CD4-positive, alpha-beta T cell (primary cell): ENCODE measurements at regions not wholly inside any gene's neighbourhood (a gene's known extent, or its start where the extent isn't known, plus 50 kb on each side); places are given as distances from the start of the nearest gene placed in this dataset.
A peak's percentile ranks its signal among the peaks of the same experiment; 100 is the strongest.

ENCODE experiments used
- ATAC-seq: fragments of 200-7000 bp; cut with Tn5 transposase; one replicate; pipeline ENCODE4 v1.10.0; 2022; ENCODE audit warnings: mild to moderate bottlenecking; ENCODE audit not compliant: poor library complexity
- CTCF ChIA-PET: fragments of 350-600 bp; sonication (Branson Sonifier 250); formaldehyde crosslinking; loops from one replicate; lab custom pipeline; 2021; ENCODE audit warnings: antibody characterized with exemption, inconsistent platforms; lab: Charles Lee
- POLR2A ChIA-PET: fragments of 350-600 bp; sonication (Branson Sonifier 250); formaldehyde crosslinking; loops from one replicate; lab custom pipeline; 2021; ENCODE audit warnings: antibody characterized with exemption, inconsistent platforms; lab: Charles Lee
- DNase-seq, 14 experiments: peaks; one replicate each; pipeline ENCODE4 v3.0.0-alpha.2; 2013 to 2020; ENCODE audit warnings: mixed read lengths in 2 of 14
- H3K27ac ChIP-seq, 2 donors: one replicate each; pipeline versions ENCODE4 v1.5.1 to v1.7.0; 2013; ENCODE audit warnings: low read length in 2 of 2, low read depth in 1 of 2, mild to moderate bottlenecking in 1 of 2
- H3K27me3 ChIP-seq, 2 experiments: 1 replicate in 1 of 2; 2 replicates in 1 of 2; pipeline versions ENCODE4 v1.6.1 to v1.7.0; 2013; ENCODE audit warnings: low read length in 2 of 2, control low read depth in 1 of 2, mild to moderate bottlenecking in 1 of 2, moderate library complexity in 1 of 2; ENCODE audit not compliant: insufficient read depth in 2 of 2, control insufficient read depth in 1 of 2
- H3K36me3 ChIP-seq: one replicate; pipeline ENCODE4 v1.6.1; 2013; ENCODE audit warnings: low read length, control low read depth; ENCODE audit not compliant: insufficient read depth
- H3K4me1 ChIP-seq: one replicate; pipeline ENCODE4 v1.6.1; 2013; ENCODE audit warnings: low read length, control low read depth; ENCODE audit not compliant: insufficient read depth
- H3K4me3 ChIP-seq: one replicate; pipeline ENCODE4 v1.5.1; 2013; ENCODE audit warnings: mild to moderate bottlenecking, low read length, moderate library complexity
- H3K9me3 ChIP-seq, 2 experiments: 1 replicate in 1 of 2; 2 replicates in 1 of 2; pipeline versions ENCODE4 v1.6.1 to v1.7.0; 2013; ENCODE audit warnings: low read length in 2 of 2, mild to moderate bottlenecking in 2 of 2, control low read depth in 1 of 2, moderate library complexity in 1 of 2; ENCODE audit not compliant: control insufficient read depth in 1 of 2, insufficient read depth in 1 of 2
- H3K27ac Mint-ChIP-seq: one replicate; pipeline ENCODE4 v1.8.0; 2020; ENCODE audit warnings: mixed read lengths
- H3K27me3 Mint-ChIP-seq: one replicate; pipeline ENCODE4 v1.8.0; 2021; ENCODE audit warnings: mixed read lengths
- H3K36me3 Mint-ChIP-seq: one replicate; pipeline ENCODE4 v1.8.0; 2021; ENCODE audit warnings: low read depth, mixed read lengths
- H3K4me1 Mint-ChIP-seq: one replicate; pipeline ENCODE4 v1.8.0; 2021; ENCODE audit warnings: low read depth, mixed read lengths
- H3K4me3 Mint-ChIP-seq: one replicate; pipeline ENCODE4 v1.8.0; 2020; ENCODE audit warnings: mild to moderate bottlenecking, mixed read lengths
- H3K9me3 Mint-ChIP-seq: one replicate; pipeline ENCODE4 v1.8.0; 2020; ENCODE audit warnings: mixed read lengths
- intact Hi-C, 2 experiments: fragments of 100-400 bp; cut with DNase I in 1 of 2; cut with micrococcal nuclease in 1 of 2; formaldehyde crosslinking; loops; one replicate each; pipeline versions ENCODE4 v1.15.1 to v1.9.0; 2023 to 2025; cut with DNase I, micrococcal nuclease
- TF ChIP-seq, protein P1 (sequence below): fragments of 200-600 bp; IDR thresholded peaks from one replicate; pipeline ENCODE4 v1.8.0; 2022; ENCODE audit warnings: antibody characterized with exemption, mild to moderate bottlenecking

DNA sequence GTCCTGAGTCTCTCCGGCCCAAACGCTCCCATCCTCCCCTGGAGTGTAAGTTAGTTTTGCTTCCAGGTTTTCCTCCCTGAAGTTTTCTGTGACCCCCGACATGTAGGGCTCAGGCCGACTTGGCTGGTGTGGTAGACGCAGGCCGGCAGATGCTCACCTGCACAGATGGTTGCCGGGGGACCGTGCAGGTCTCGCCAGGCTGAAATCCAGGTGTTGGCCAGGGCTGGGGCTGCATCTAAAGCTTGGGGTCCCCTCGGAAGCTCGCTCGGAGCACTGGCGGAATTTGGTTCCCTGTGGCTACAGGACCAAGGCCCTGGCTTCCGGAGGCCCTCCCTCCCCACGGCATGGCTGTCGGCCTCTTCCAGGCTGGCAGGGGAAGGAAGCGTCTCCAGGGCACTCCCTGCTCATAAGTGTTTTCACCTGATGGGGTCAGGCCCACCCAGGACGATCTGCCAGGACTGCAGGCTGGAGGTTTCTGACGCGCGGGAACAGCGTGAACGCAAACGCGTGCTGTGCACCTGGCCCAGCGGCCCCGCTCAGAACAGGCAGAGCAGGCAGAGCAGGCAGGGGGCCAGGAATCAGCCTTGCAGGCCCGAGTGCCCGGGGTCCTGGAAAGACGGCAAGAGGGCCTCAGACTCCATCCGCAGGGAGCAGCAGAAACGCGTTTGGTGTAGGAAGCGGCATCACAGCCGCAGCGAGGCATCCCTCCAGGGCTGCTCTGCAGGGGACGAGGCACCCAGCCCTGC lies 258.2 kb downstream of the BRD1 start:
- no peaks in the 10 kb centered on the region for H3K27me3 Mint-ChIP-seq
- no peak overlapping the region for H3K4me3 ChIP-seq
- H3K9me3 Mint-ChIP-seq, result no peaks in the 10 kb centered on the region
- ChIA-PET POLR2A (no interaction called here), CTCF (no interaction called here)
- no peaks in the 10 kb centered on the region for H3K4me1 Mint-ChIP-seq
- intact Hi-C loops, result no loop called here
- no peak for ATAC-seq
- no peaks in the 10 kb centered on the region for H3K27me3 ChIP-seq
- no peak overlapping the region for H3K27ac Mint-ChIP-seq
- TF ChIP-seq, protein P1, sequence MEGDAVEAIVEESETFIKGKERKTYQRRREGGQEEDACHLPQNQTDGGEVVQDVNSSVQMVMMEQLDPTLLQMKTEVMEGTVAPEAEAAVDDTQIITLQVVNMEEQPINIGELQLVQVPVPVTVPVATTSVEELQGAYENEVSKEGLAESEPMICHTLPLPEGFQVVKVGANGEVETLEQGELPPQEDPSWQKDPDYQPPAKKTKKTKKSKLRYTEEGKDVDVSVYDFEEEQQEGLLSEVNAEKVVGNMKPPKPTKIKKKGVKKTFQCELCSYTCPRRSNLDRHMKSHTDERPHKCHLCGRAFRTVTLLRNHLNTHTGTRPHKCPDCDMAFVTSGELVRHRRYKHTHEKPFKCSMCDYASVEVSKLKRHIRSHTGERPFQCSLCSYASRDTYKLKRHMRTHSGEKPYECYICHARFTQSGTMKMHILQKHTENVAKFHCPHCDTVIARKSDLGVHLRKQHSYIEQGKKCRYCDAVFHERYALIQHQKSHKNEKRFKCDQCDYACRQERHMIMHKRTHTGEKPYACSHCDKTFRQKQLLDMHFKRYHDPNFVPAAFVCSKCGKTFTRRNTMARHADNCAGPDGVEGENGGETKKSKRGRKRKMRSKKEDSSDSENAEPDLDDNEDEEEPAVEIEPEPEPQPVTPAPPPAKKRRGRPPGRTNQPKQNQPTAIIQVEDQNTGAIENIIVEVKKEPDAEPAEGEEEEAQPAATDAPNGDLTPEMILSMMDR, result no peak
- H3K9me3 ChIP-seq, result no peaks in the 10 kb centered on the region
- peak in 1 of 14 experiments; percentile 22 for DNase-seq
- H3K4me1 ChIP-seq, result no peaks in the 10 kb centered on the region
- no peaks in the 10 kb centered on the region for H3K36me3 ChIP-seq
- H3K36me3 Mint-ChIP-seq, result no peaks in the 10 kb centered on the region
- H3K27ac ChIP-seq, result no peak overlapping the region
- H3K4me3 Mint-ChIP-seq, result no peak overlapping the region

DNA sequence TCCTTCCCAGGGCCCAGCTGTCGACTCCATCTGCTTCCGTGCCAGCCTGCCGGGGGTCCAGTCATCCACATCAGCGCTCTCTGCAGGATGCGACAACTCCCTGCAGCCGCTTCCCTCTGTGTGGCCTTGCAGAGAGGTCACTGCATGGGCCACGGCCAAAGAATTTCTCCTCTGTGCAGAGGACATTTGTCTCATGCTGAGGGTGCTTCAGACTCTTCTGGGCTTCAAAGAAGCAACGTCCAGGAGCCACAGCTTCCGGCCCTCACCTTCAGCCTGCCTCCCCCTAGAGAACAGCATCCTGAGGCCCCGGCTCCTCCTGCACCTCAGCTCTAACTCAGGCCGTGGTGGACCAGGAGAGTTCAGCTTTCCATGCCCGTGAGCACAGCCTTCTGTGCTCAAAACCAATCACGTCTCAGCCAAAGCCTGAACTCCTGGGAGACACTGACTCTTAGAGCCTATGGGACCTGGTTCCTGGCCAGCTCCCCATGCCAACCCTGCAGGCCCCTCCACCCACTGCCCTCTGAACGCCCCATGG lies 258.9 kb downstream of the BRD1 start:
- H3K27ac Mint-ChIP-seq, result no peak overlapping the region
- ChIA-PET CTCF (no interaction called here), POLR2A (no interaction called here)
- H3K27me3 ChIP-seq, result no peaks in the 10 kb centered on the region
- TF ChIP-seq, protein P1, result no peak
- no peaks in the 10 kb centered on the region for H3K27me3 Mint-ChIP-seq
- H3K36me3 Mint-ChIP-seq, result no peaks in the 10 kb centered on the region
- ATAC-seq (no peak), DNase-seq (peak in 1 of 14 experiments; percentile 29)
- H3K36me3 ChIP-seq, result no peaks in the 10 kb centered on the region
- H3K27ac ChIP-seq, result no peak overlapping the region
- no peak overlapping the region for H3K4me3 Mint-ChIP-seq
- no peak overlapping the region for H3K4me3 ChIP-seq
- no peaks in the 10 kb centered on the region for H3K4me1 Mint-ChIP-seq
- no peaks in the 10 kb centered on the region for H3K4me1 ChIP-seq
- H3K9me3 Mint-ChIP-seq, result no peaks in the 10 kb centered on the region
- no peaks in the 10 kb centered on the region for H3K9me3 ChIP-seq
- intact Hi-C loops, result no loop called here

DNA sequence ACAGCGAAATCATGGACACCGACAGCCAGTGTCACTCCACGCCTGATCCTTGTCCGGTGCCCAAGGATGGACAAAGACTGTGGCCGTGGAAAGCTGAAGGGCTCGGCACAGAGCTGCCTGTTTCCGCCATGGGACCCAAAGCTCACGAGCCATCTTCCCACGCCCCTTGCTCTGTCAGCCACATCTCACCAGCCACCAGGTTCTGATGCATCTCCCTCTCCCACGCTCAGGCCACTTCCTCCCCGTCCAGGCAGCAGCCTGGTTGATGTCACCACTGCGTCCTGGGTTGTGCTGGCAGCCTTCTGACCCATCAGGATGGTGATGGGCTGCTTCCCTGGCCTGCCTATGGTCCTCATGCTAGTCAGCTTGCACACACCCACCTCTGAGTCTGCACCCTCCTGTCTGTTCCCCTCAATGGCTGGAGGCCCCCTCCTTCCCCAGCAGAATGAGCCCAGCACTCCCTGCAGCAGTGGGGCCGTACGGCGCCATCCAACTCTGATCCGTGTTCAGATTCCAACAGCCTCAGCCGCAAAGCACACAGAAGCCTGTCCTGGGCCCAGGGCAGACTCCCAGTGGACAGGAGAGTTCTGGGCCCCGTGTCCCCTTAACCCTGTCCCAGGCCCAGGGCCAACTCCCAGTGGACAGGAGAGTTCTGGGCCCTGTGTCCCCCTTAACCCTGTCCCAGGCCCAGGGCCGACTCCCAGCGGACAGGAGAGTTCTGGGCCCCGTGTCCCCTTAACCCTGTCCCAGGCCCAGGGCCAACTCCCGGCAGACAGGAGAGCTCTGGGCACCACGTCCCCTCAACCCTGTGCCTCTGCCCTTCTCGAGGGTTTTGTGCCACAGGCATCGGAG lies 259.5 kb downstream of the BRD1 start:
- intact Hi-C loops, result no loop called here
- ATAC-seq, result no peak

More for the DNA sequence above, 259.5 kb downstream of the BRD1 start:
- TF ChIP-seq, protein P1, result no peak
- H3K27me3 ChIP-seq, result no peaks in the 10 kb centered on the region
- no peaks in the 10 kb centered on the region for H3K4me1 ChIP-seq
- peak in 1 of 14 experiments; percentile 20 for DNase-seq
- ChIA-PET CTCF (no interaction called here), POLR2A (no interaction called here)
- H3K36me3 ChIP-seq, result no peaks in the 10 kb centered on the region
- Mint-ChIP-seq H3K4me3 (no peak overlapping the region), H3K27me3 (no peaks in the 10 kb centered on the region), H3K9me3 (no peaks in the 10 kb centered on the region), H3K27ac (no peak overlapping the region), H3K36me3 (no peaks in the 10 kb centered on the region), H3K4me1 (no peaks in the 10 kb centered on the region)
- H3K9me3 ChIP-seq, result no peaks in the 10 kb centered on the region
- no peak overlapping the region for H3K4me3 ChIP-seq
- no peak overlapping the region for H3K27ac ChIP-seq
